ENCODE measurements at regions not wholly inside any gene's neighbourhood (a gene's known extent, or its start where the extent isn't known, plus 50 kb on each side); places are given as distances from the start of the nearest gene placed in this dataset.

- Histone ChIP-seq H3K14ac (ENCODE audit: insufficient read depth, low read length) (no peak overlapping the region), H4K8ac (replicated peaks; ENCODE audit: insufficient read length, low read depth, low read length) (no peak overlapping the region), H4K5ac (ENCODE audit: insufficient read length, low read depth, low read length) (no peak overlapping the region), H3K4ac (ENCODE audit: low read depth, low read length) (no peak overlapping the region), H3K79me2 (ENCODE audit: insufficient read depth, low read length) (no peaks in the 10 kb centered on the region), H3T11ph (ENCODE audit: low read length) (no peak overlapping the region), H2BK5ac (ENCODE audit: insufficient read length, low read length) (no peak overlapping the region), H3K27ac (ENCODE audit: insufficient read length, low read depth, low read length) (no peak overlapping the region), H3K4me2 (ENCODE audit: insufficient read depth, insufficient read length, low read length) (no peak overlapping the region), H3K23ac (ENCODE audit: insufficient read length, low read depth, low read length) (no peak overlapping the region), H2BK120ac (ENCODE audit: low read depth, low read length, poor library complexity, severe bottlenecking) (no peak overlapping the region), H3K4me1 (ENCODE audit: insufficient read depth, low read length) (no peaks in the 10 kb centered on the region), H2BK20ac (ENCODE audit: low read depth, low read length, poor library complexity, severe bottlenecking) (no peak overlapping the region), H2BK15ac (ENCODE audit: low read depth, low read length) (no peak overlapping the region), H3K27me3 (ENCODE audit: insufficient read depth, low read length) (no peaks in the 10 kb centered on the region), H3K79me1 (ENCODE audit: insufficient read depth, low read depth, low read length, poor library complexity, severe bottlenecking) (no peaks in the 10 kb centered on the region), H4K20me1 (ENCODE audit: control insufficient read depth, insufficient read depth, insufficient read length) (no peaks in the 10 kb centered on the region), H3K9ac (ENCODE audit: extremely low read depth, insufficient read length, low read length) (no peak overlapping the region), H2AFZ (ENCODE audit: low read length) (no peak overlapping the region), H3K56ac (ENCODE audit: insufficient read length, low read depth, low read length) (no peak overlapping the region), H2AK5ac (ENCODE audit: insufficient read length, low read length) (no peak overlapping the region), H3K23me2 (ENCODE audit: insufficient read length, low read depth, low read length, poor library complexity, severe bottlenecking) (no peaks in the 10 kb centered on the region), H3K9me3 (ENCODE audit: control insufficient read depth, low read depth, low read length) (no peaks in the 10 kb centered on the region), H4K91ac (ENCODE audit: insufficient read length, low read depth, low read length) (no peak overlapping the region), H2BK12ac (ENCODE audit: insufficient read length, low read depth, low read length) (no peak overlapping the region), H3K18ac (ENCODE audit: insufficient read length, low read depth, low read length) (no peak overlapping the region)
- Mint-ChIP-seq H3K36me3 (ENCODE audit: insufficient read depth in 1 of 3, low read depth in 3 of 3) (peaks cover 0 to 12% (median 2%) of the 10 kb centered on the region in 3 experiments; a peak in 4 of 7 replicates), H3K27ac (no peak overlapping the region), H3K9me3 (peaks cover 8 to 12% of the 10 kb centered on the region in 2 experiments), H3K4me3 (no peak overlapping the region), H3K27me3 (ENCODE audit: low read depth) (peaks cover 1% of the 10 kb centered on the region; the same call in 1 of the 2 replicates), H3K4me1 (no peaks in the 10 kb centered on the region)
- WGBS (ENCODE audit: extremely low coverage, insufficient read length, low lambda C conversion rate): no CpG with 5 or more reads among the region's 3 CpGs
- no peak for DNase-seq
- TF ChIP-seq CTCF (conservative IDR thresholded peaks at IDR 0.05): no peak
Observed at GRCh38 chr10:30759423-30759822, 129.9 kb upstream of the LYZL2 start.

Data from H9 (cell line).